Activated T-cell treated with anti-CD3 and anti-CD28 coated beads, Interleukin-2, amount 50 U/mL, for 1 hour (primary cell): ENCODE measurements at regions not wholly inside any gene's neighbourhood (a gene's known extent, or its start where the extent isn't known, plus 50 kb on each side); places are given as distances from the start of the nearest gene placed in this dataset.

ENCODE experiments used
- DNase-seq: peaks from one replicate; pipeline ENCODE4 v3.0.0-alpha.2; 2020

GRCh38 chr11:115767047-115767802, 263.0 kb upstream of the CADM1 start:
- no peak for DNase-seq

GRCh38 chr11:115766561-115766960, 262.3 kb upstream of the CADM1 start:
- DNase-seq, result no peak

- no peak for DNase-seq
Observed at GRCh38 chr11:115765803-115766239, 261.6 kb upstream of the CADM1 start.

GRCh38 chr11:115764176-115764575, 260.0 kb upstream of the CADM1 start:
- DNase-seq, result no peak

- DNase-seq, result no peak
Observed at GRCh38 chr11:115761817-115762216, 257.6 kb upstream of the CADM1 start.

- no peak for DNase-seq
Observed at GRCh38 chr11:115761348-115761747, 257.1 kb upstream of the CADM1 start.

GRCh38 chr11:115760461-115761320, 256.5 kb upstream of the CADM1 start:
- DNase-seq, result no peak

GRCh38 chr11:115759622-115760460, 255.6 kb upstream of the CADM1 start:
- no peak for DNase-seq

GRCh38 chr11:115758011-115758410, 253.8 kb upstream of the CADM1 start:
- DNase-seq, result no peak

- no peak for DNase-seq
Observed at GRCh38 chr11:115751243-115752015, 247.2 kb upstream of the CADM1 start.

GRCh38 chr11:115745610-115746512, 241.6 kb upstream of the CADM1 start:
- DNase-seq, result no peak

GRCh38 chr11:115745066-115745465, 240.9 kb upstream of the CADM1 start:
- no peak for DNase-seq

- no peak for DNase-seq
Observed at GRCh38 chr11:115743719-115744118, 239.5 kb upstream of the CADM1 start.

- no peak for DNase-seq
Observed at GRCh38 chr11:115741376-115742107, 237.3 kb upstream of the CADM1 start.

- DNase-seq, result no peak
Observed at GRCh38 chr11:115740324-115740723, 236.1 kb upstream of the CADM1 start.

GRCh38 chr11:115739878-115740277, 235.7 kb upstream of the CADM1 start:
- no peak for DNase-seq

GRCh38 chr11:115739146-115739545, 234.9 kb upstream of the CADM1 start:
- no peak for DNase-seq

GRCh38 chr11:115737875-115738274, 233.7 kb upstream of the CADM1 start:
- DNase-seq, result no peak

- DNase-seq, result no peak
Observed at GRCh38 chr11:115736146-115736545, 231.9 kb upstream of the CADM1 start.

GRCh38 chr11:115724666-115725065, 220.5 kb upstream of the CADM1 start:
- DNase-seq, result no peak

GRCh38 chr11:115722711-115723110, 218.5 kb upstream of the CADM1 start:
- no peak for DNase-seq
